GM12874 (cell line): ENCODE measurements at regions not wholly inside any gene's neighbourhood (a gene's known extent, or its start where the extent isn't known, plus 50 kb on each side); places are given as distances from the start of the nearest gene placed in this dataset.

Source experiments
- CTCF ChIP-seq: IDR thresholded peaks from 2 replicates; pipeline ENCODE4 v1.5.1; 2011; ENCODE audit warnings: low read depth, mild to moderate bottlenecking, control low read depth, low read length, moderate library complexity; ENCODE audit not compliant: insufficient read depth

- no peak for TF ChIP-seq CTCF
Measured at GRCh38 chr1:30048905-30049304, 674.5 kb downstream of the MATN1 start.

GRCh38 chr1:30047576-30047975 is 675.8 kb downstream of the MATN1 start:
- no peak for TF ChIP-seq CTCF

- TF ChIP-seq CTCF: no peak
Measured at GRCh38 chr1:30046751-30047150, 676.6 kb downstream of the MATN1 start.

GRCh38 chr1:30045304-30046090 is 677.9 kb downstream of the MATN1 start:
- TF ChIP-seq CTCF: no peak

GRCh38 chr1:30044656-30045144 is 678.7 kb downstream of the MATN1 start:
- no peak for TF ChIP-seq CTCF

GRCh38 chr1:30043731-30044408 is 679.5 kb downstream of the MATN1 start:
- TF ChIP-seq CTCF: no peak

- TF ChIP-seq CTCF: no peak
Measured at GRCh38 chr1:30043256-30043655, 680.1 kb downstream of the MATN1 start.
